ENCODE measurements at regions not wholly inside any gene's neighbourhood (a gene's known extent, or its start where the extent isn't known, plus 50 kb on each side); places are given as distances from the start of the nearest gene placed in this dataset.
"Not testable (repeated sequence)": the region's sequence is repeated elsewhere in the genome, so short reads cannot be mapped to it uniquely, and the experiment has no call there.

GRCh38 chr19:24035261-24035880 lies 51.6 kb upstream of the ZNF254 start:
- not testable (repeated sequence) for TF ChIP-seq CTCF, POLR2AphosphoS5 (IDR thresholded peaks at IDR 0.05)

All from stomach (tissue), 4 donors.